Fibroblast of peridontal ligament (primary cell): ENCODE measurements at regions not wholly inside any gene's neighbourhood (a gene's known extent, or its start where the extent isn't known, plus 50 kb on each side); places are given as distances from the start of the nearest gene placed in this dataset.

Source experiments
- DNase-seq: peaks from one replicate; pipeline ENCODE4 v3.0.0-alpha.2; 2010; ENCODE audit errors: extremely low read depth

DNA sequence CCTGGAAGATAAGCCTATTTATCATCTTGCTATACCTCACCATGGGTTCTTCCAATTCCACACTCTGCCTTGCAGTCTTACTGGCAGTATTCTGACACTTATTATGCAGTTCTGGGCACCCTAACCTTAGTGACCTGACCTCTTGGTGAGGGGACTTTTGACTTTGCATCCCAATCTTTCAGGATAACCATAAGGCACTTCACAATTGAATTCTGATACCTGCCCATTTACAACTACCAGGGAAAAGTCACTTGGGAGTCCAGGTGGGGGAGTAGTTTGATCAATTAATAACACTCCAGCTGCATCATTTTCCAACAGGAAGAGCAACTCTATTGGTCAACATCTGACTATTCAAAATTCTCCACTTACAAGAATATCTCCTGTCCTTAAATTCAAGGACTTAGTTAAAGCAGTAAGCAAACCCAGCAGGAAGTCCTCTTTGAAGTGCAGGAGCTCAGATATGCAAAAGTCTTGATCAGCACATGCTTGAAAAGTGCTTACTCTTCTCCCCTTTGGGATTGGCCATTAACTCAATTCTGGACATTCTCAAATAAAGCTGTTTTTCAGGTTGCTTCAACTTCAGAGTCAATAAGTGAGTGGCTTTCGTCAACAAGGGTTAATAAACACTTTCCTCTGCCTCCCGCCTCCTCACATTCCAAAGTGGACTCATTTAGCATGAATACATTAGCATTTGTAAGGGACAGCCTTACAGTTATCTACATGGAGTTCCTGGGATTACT, 177.4 kb upstream of the NRIP1 start:
- no peak for DNase-seq

GRCh38 chr21:15242906-15243305, 178.1 kb upstream of the NRIP1 start:
- DNase-seq: no peak

DNA sequence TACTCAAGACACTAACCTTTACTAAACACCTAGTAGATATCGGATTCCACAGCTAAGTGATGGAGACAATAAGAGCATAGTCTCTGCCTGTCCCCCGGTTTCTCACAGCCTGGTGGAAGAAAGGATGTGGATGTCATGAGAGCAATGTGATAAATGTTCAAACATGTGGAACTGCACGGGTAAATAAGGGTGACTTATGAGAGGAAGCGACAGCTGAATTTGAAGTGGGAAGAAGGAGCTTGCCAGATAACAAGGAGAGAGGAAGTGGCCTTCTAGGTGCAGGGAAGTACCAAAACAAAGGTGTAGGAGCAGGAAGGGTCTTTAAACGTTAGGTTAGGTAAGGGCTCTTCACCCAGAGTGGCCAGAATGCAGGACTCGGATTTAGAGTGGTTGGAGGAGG, 178.6 kb upstream of the NRIP1 start:
- DNase-seq: no peak

DNA sequence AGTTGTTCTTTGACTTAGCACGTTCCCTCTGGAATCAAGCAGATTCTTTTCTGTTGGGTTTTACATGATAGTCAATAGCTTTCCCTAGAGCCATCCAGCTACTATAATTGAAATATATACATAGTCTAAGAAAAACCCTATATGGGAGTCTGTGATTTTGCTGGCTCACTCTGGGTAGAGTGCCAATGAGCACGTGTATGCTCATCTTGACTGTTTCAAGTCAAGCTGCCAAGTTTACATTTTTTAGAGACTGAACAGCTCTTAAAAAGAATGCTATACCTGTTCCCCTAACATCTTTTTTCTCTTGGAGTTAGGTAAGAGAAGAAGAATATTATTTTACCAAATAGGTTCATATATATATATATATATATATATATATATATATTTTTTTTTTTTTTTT, 182.8 kb upstream of the NRIP1 start:
- peak; percentile 12 for DNase-seq

DNA sequence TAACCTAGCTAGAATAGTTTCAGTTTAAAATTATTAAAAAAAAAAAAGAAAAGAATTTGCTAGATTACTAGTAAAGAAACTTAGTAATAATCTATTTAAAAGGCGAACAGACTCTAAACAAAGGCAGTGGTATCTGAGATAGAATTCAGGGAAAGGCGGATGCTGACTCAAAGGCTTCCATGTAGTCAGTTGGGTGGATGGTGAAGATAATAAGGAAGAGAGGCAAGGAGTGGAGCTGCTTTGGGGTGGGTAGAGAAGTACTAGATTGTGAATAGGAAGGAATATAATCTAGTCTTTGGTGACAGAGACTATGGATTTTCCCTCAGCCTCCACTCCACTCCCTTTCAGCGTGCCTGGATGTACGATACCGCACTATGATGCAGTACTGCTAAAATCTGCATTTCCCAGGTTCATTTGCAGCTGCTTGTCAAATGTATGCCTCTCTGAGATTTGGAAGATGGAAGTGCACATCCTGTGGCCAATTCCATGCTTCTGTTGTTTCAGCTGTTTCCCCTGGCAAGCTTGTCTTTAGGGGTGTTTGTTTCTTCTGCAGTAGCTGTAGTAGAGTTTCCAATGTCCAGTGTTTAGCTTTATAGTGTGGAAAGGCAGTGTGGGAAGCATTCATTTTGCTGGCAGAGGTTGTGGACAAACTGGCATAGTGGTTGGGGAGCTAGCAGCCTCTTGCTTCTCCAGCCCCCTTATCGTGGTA, 184.6 kb upstream of the NRIP1 start:
- DNase-seq: peak; percentile 43

DNA sequence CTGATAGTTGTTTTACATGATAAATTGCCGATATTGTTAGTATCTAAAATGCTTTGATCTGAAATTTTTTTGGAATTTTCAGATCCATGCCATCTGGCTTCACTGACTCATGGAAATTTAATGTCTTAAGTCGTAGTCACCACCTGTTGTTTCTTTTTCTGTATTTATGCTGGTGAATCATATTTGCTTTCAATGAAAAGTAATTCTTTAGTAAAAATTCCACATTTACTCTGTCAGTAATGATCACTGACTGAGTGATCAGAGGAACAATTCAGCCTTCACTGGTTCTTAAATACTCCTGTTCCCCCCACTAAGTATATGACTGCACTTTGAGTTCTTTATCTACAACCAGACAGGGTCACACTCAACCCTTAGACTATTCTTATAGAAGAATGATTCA, 185.6 kb upstream of the NRIP1 start:
- peak; percentile 44 for DNase-seq

GRCh38 chr21:15252431-15252830, 187.6 kb upstream of the NRIP1 start:
- no peak for DNase-seq

- no peak for DNase-seq
Measured at GRCh38 chr21:15254111-15254510, 189.3 kb upstream of the NRIP1 start.

DNA sequence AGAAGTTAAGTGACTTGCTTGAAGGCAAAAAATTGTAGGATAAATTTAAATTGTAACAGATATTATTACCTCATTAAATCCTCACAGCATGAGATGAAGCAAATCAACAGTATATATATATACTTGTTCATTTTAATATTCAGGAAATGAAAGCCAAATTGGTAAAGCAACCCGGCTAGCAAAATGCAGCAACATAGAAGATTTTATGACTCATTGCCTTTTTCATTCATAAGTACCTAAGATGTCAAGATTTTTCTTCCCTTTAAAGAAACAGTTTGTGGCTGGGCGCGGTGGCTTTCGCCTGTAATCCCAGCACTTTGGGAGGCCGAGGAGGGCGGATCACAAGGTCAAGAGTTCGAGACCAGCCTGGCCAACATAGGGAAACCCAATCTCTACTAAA, 190.5 kb upstream of the NRIP1 start:
- no peak for DNase-seq

- peak; percentile 38 for DNase-seq
Measured at GRCh38 chr21:15255763-15256162, 191.0 kb upstream of the NRIP1 start.

DNA sequence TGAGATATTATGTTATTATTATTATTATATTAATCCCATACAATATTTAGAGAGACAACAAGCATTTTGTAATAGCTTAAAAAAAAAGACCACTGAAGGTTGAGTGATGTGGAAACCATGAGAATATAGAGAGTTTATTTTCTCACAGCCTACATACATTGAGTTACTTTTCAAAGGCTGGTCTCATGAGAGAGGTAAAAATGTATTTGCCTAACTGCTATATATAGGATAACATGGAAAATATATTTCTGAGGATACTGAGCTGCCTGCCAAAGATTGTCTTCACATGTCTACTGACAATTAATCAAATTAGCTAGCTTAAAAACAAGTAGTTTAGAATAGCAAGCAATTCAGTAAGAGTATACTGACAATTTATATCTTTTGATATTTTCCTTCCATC, 192.2 kb upstream of the NRIP1 start:
- no peak for DNase-seq

DNA sequence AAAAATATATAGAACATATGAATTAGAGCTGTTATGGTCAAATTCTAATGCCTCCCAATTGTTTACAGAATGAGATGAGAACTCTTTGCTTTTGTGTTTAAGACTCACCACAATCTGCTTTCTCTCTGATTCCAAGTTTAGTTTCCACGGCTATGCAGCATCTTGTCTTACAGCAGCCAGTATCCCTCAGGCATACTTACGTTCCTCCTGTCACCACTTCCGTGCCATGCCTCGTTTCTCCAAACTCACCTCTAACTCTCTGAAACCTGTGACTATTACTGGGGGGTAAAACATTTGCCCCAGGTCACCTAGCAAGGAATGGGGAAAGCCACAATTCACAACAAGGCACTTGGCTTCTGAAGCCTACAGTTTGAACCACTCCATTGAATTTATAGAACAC, 192.8 kb upstream of the NRIP1 start:
- DNase-seq: no peak

DNA sequence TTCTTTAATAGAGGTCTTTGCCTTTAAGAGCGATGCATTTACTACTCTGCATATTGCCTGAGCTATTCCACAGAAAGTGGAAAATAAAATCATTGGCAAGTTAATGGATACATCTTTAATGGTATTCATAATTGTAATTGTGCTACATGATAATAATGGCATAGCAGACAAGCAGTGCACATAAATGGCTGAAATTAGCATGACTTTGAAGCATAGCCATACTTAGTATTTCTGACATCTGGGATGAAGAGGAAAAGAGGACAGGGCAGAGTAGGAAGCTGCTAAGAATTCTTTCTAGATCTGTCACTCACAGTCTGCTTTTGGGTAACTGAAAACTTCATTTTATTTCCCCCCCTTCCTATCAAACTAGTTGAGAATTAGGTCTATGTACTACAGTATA, 195.0 kb upstream of the NRIP1 start:
- no peak for DNase-seq

DNA sequence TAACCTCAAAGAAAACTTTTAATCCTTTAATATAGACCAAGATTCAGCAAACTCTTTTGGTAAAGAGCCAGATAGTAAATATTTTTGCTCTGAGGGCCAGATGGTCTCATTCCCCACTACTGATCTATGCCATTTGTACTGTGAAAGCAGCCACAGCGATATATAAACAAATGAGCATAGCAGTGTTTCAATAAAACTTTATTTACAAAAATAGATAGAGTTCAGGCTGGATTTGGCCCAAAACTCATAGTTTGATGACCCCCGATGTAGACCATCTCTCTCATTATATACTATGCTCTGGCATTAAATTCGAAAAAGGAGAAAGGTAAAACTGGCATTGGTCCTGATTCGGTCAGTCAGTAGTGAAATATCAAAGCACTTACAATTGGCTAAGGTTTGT, 195.8 kb upstream of the NRIP1 start:
- no peak for DNase-seq

- DNase-seq: no peak
Measured at GRCh38 chr21:15264084-15264665, 199.4 kb upstream of the NRIP1 start.

GRCh38 chr21:15272171-15272570, 207.4 kb upstream of the NRIP1 start:
- no peak for DNase-seq

GRCh38 chr21:15272591-15272990, 207.8 kb upstream of the NRIP1 start:
- peak; percentile 71 for DNase-seq

GRCh38 chr21:15273244-15273643, 208.4 kb upstream of the NRIP1 start:
- no peak for DNase-seq

GRCh38 chr21:15274701-15275485, 210.1 kb upstream of the NRIP1 start:
- DNase-seq: no peak

DNA sequence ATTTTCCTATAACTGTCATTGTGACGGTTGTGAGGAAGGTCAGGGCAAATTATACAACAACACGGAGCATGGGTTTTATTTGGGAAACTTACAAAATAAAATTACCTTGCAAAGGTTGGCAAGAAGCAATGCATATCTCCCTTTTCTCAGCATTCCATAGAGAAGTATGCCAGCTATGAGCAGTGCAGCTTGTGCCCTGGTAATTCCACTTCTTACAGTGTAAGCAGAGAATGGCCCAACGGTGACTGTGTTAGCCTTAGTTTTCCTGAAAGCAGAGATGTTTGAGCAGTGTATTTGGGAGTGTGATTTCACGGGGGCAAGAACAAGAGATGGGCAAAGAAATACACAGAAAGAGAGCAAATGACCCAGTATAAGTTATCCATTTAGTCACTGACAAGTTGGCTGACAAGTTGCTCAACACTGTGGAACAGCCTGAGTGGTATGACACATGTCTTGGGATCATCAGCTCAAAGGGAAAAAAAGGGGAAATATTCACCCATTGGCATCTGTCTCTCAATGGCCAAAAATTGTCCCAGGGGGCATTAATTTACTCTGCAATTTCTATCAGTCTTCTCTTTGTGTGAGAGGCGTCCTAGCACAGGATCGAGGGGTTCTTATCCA, 210.9 kb upstream of the NRIP1 start:
- no peak for DNase-seq

GRCh38 chr21:15276243-15276642, 211.4 kb upstream of the NRIP1 start:
- no peak for DNase-seq

DNA sequence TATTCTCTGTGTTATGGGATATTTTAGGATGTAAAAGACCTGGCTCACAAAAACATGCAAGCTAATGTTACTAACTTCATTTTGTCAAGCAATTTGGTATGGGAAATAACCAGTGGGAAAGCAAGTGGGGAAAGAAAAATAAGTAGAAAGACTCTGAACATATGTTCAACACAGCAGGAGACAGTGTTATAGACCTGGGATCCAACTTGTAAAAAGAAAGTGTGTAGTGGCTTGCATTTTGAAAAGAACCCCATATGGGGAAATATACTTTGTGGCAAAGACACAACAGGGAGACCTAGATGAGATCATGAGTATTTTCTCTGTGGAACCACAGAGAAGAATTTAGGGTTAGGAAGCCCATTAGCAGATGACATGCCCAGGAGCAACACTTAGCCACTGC, 212.7 kb upstream of the NRIP1 start:
- DNase-seq: no peak
